ENCODE measurements at regions not wholly inside any gene's neighbourhood (a gene's known extent, or its start where the extent isn't known, plus 50 kb on each side); places are given as distances from the start of the nearest gene placed in this dataset.
A peak's percentile ranks its signal among the peaks of the same experiment; 100 is the strongest.

GRCh38 chr6:101302593-101302992, 90.9 kb upstream of the GRIK2 start:
- Mint-ChIP-seq H3K4me1 (ENCODE audit: insufficient read depth, unreplicated experiment) (peaks cover 13% of the 10 kb centered on the region), H3K4me3 (ENCODE audit: unreplicated experiment) (no peak overlapping the region), H3K27ac (ENCODE audit: low read depth, unreplicated experiment) (peak overlapping the region; percentile 80), H3K36me3 (ENCODE audit: insufficient read depth, unreplicated experiment) (no peaks in the 10 kb centered on the region), H3K27me3 (ENCODE audit: insufficient read depth, unreplicated experiment) (no peaks in the 10 kb centered on the region), H3K9me3 (ENCODE audit: unreplicated experiment) (peaks cover 41% of the 10 kb centered on the region)
- ChIA-PET CTCF (no interaction called here), POLR2A (no interaction called here)
- DNase-seq (ENCODE audit: unreplicated experiment): peak; percentile 21
- intact Hi-C loops (cut with micrococcal nuclease): no loop called here
- no peak for TF ChIP-seq CTCF (IDR thresholded peaks at IDR 0.05; ENCODE audit: unreplicated experiment)
- TSS peak; percentile 57 for BruUV-seq (replicated peaks)

GRCh38 chr6:101303495-101303894, 90.0 kb upstream of the GRIK2 start:
- DNase-seq (ENCODE audit: unreplicated experiment): no peak
- Mint-ChIP-seq H3K36me3 (ENCODE audit: insufficient read depth, unreplicated experiment) (no peaks in the 10 kb centered on the region), H3K4me1 (ENCODE audit: insufficient read depth, unreplicated experiment) (peaks cover 13% of the 10 kb centered on the region), H3K9me3 (ENCODE audit: unreplicated experiment) (peaks cover 41% of the 10 kb centered on the region), H3K4me3 (ENCODE audit: unreplicated experiment) (no peak overlapping the region), H3K27ac (ENCODE audit: low read depth, unreplicated experiment) (peak overlapping the region; percentile 80), H3K27me3 (ENCODE audit: insufficient read depth, unreplicated experiment) (no peaks in the 10 kb centered on the region)
- POLR2A ChIA-PET: no interaction called here
- intact Hi-C loops (cut with micrococcal nuclease): no loop called here
- BruUV-seq (replicated peaks): no TSS peak
- no peak for TF ChIP-seq CTCF (IDR thresholded peaks at IDR 0.05; ENCODE audit: unreplicated experiment)
- CTCF ChIA-PET: interaction anchor here (0.6 kb wide), 1 partner anchor 776 kb away, joined by 4 read pairs; no protein-coding TSS in a partner anchor

- ChIA-PET CTCF (no interaction called here), POLR2A (interaction anchor here (0.6 kb wide), 2 partner anchors 255 to 598 kb away, joined by 3 to 5 read pairs; no protein-coding TSS in a partner anchor)
- BruUV-seq (replicated peaks): no TSS peak
These were observed 80.9 kb upstream of the GRIK2 start for GRCh38 chr6:101312652-101313051.

GRCh38 chr6:101322921-101323320, 70.6 kb upstream of the GRIK2 start:
- Mint-ChIP-seq H3K27me3 (ENCODE audit: insufficient read depth, unreplicated experiment) (no peaks in the 10 kb centered on the region), H3K4me3 (ENCODE audit: unreplicated experiment) (no peak overlapping the region), H3K27ac (ENCODE audit: low read depth, unreplicated experiment) (no peak overlapping the region), H3K9me3 (ENCODE audit: unreplicated experiment) (peaks cover 7% of the 10 kb centered on the region), H3K4me1 (ENCODE audit: insufficient read depth, unreplicated experiment) (no peaks in the 10 kb centered on the region), H3K36me3 (ENCODE audit: insufficient read depth, unreplicated experiment) (no peaks in the 10 kb centered on the region)
- CTCF ChIA-PET: no interaction called here
- no peak for TF ChIP-seq CTCF (IDR thresholded peaks at IDR 0.05; ENCODE audit: unreplicated experiment)
- no TSS peak for BruUV-seq (replicated peaks)
- POLR2A ChIA-PET: interaction anchor here (0.6 kb wide), 1 partner anchor 658 kb away, joined by 3 read pairs; no protein-coding TSS in a partner anchor
- DNase-seq (ENCODE audit: unreplicated experiment): no peak
- intact Hi-C loops (cut with micrococcal nuclease): no loop called here

More at GRCh38 chr6:101312652-101313051, 80.9 kb upstream of the GRIK2 start:
- no peak overlapping the region for H3K27ac Mint-ChIP-seq (ENCODE audit: low read depth, unreplicated experiment)
- DNase-seq (ENCODE audit: unreplicated experiment): no peak
- H3K27me3 Mint-ChIP-seq (ENCODE audit: insufficient read depth, unreplicated experiment): no peaks in the 10 kb centered on the region
- TF ChIP-seq CTCF (IDR thresholded peaks at IDR 0.05; ENCODE audit: unreplicated experiment): no peak
- H3K4me3 Mint-ChIP-seq (ENCODE audit: unreplicated experiment): no peak overlapping the region
- intact Hi-C loops (cut with micrococcal nuclease): no loop called here
- H3K4me1 Mint-ChIP-seq (ENCODE audit: insufficient read depth, unreplicated experiment): no peaks in the 10 kb centered on the region
- H3K36me3 Mint-ChIP-seq (ENCODE audit: insufficient read depth, unreplicated experiment): no peaks in the 10 kb centered on the region
- H3K9me3 Mint-ChIP-seq (ENCODE audit: unreplicated experiment): no peaks in the 10 kb centered on the region
